ENCODE measurements at regions not wholly inside any gene's neighbourhood (a gene's known extent, or its start where the extent isn't known, plus 50 kb on each side); places are given as distances from the start of the nearest gene placed in this dataset.

DNA sequence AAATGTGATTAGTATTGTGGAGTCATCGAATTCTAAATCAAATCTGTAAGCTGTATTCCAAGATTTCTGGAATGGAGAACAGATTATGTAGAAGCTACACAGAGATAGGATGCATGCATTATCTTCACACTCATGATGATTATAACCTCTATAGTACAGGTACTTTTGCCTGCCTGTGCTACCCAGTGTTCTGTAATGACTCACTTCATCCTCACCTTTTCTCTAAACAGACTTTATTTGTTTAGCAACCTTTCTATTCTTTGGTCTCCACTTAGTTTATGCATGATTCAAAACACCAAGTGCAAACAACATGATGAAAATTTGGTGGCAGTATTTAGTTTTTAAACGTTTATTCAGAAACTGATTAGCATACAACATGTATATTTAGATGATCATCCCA lies 68.4 kb upstream of the PRPS1L1 start:
- TF ChIP-seq ZNF138 (CRISPR knock-in tag; conservative IDR thresholded peaks at IDR 0.05), result no peak
- TF ChIP-seq, protein P1, sequence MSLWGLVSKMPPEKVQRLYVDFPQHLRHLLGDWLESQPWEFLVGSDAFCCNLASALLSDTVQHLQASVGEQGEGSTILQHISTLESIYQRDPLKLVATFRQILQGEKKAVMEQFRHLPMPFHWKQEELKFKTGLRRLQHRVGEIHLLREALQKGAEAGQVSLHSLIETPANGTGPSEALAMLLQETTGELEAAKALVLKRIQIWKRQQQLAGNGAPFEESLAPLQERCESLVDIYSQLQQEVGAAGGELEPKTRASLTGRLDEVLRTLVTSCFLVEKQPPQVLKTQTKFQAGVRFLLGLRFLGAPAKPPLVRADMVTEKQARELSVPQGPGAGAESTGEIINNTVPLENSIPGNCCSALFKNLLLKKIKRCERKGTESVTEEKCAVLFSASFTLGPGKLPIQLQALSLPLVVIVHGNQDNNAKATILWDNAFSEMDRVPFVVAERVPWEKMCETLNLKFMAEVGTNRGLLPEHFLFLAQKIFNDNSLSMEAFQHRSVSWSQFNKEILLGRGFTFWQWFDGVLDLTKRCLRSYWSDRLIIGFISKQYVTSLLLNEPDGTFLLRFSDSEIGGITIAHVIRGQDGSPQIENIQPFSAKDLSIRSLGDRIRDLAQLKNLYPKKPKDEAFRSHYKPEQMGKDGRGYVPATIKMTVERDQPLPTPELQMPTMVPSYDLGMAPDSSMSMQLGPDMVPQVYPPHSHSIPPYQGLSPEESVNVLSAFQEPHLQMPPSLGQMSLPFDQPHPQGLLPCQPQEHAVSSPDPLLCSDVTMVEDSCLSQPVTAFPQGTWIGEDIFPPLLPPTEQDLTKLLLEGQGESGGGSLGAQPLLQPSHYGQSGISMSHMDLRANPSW (CRISPR knock-in tag; conservative IDR thresholded peaks at IDR 0.05; ENCODE audit: low read depth), result no peak
- TF ChIP-seq SMAD3 (CRISPR knock-in tag; IDR thresholded peaks at IDR 0.05; ENCODE audit: borderline replicate concordance), result no peak
- no peak for TF ChIP-seq TEAD4 (CRISPR knock-in tag; IDR thresholded peaks at IDR 0.05)
- TF ChIP-seq NFATC4 (CRISPR knock-in tag; IDR thresholded peaks at IDR 0.05), result no peak
- no peak for TF ChIP-seq ATF6 (CRISPR knock-in tag; IDR thresholded peaks at IDR 0.05)
- TF ChIP-seq, protein P2, sequence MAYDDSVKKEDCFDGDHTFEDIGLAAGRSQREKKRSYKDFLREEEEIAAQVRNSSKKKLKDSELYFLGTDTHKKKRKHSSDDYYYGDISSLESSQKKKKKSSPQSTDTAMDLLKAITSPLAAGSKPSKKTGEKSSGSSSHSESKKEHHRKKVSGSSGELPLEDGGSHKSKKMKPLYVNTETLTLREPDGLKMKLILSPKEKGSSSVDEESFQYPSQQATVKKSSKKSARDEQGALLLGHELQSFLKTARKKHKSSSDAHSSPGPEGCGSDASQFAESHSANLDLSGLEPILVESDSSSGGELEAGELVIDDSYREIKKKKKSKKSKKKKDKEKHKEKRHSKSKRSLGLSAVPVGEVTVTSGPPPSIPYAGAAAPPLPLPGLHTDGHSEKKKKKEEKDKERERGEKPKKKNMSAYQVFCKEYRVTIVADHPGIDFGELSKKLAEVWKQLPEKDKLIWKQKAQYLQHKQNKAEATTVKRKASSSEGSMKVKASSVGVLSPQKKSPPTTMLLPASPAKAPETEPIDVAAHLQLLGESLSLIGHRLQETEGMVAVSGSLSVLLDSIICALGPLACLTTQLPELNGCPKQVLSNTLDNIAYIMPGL (CRISPR knock-in tag; IDR thresholded peaks at IDR 0.05), result no peak
- no peak for DNase-seq (ENCODE audit: low spot score)

GRCh38 chr7:18102576-18102975 lies 74.9 kb upstream of the PRPS1L1 start:
- ChIA-PET POLR2A (no interaction called here), CTCF (no interaction called here)
- H3K27me3 Mint-ChIP-seq (ENCODE audit: low read depth), result no peaks in the 10 kb centered on the region
- H3K4me3 Mint-ChIP-seq, result no peak overlapping the region
- TF ChIP-seq, protein P3, sequence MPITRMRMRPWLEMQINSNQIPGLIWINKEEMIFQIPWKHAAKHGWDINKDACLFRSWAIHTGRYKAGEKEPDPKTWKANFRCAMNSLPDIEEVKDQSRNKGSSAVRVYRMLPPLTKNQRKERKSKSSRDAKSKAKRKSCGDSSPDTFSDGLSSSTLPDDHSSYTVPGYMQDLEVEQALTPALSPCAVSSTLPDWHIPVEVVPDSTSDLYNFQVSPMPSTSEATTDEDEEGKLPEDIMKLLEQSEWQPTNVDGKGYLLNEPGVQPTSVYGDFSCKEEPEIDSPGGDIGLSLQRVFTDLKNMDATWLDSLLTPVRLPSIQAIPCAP (CRISPR knock-in tag; IDR thresholded peaks at IDR 0.05), result no peak
- TF ChIP-seq, protein P2 (CRISPR knock-in tag; IDR thresholded peaks at IDR 0.05), result no peak
- TF ChIP-seq, protein P4, sequence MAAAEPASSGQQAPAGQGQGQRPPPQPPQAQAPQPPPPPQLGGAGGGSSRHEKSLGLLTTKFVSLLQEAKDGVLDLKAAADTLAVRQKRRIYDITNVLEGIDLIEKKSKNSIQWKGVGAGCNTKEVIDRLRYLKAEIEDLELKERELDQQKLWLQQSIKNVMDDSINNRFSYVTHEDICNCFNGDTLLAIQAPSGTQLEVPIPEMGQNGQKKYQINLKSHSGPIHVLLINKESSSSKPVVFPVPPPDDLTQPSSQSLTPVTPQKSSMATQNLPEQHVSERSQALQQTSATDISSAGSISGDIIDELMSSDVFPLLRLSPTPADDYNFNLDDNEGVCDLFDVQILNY (CRISPR knock-in tag; IDR thresholded peaks at IDR 0.05), result no peak
- TF ChIP-seq USF1 (CRISPR knock-in tag; IDR thresholded peaks at IDR 0.05) (no peak), ZNF263 (CRISPR knock-in tag; IDR thresholded peaks at IDR 0.05; ENCODE audit: low read depth) (no peak), FOXP1 (CRISPR knock-in tag; IDR thresholded peaks at IDR 0.05; ENCODE audit: borderline replicate concordance) (no peak), KAT7 (CRISPR knock-in tag; IDR thresholded peaks at IDR 0.05; ENCODE audit: borderline replicate concordance) (no peak), ZMAT4 (CRISPR knock-in tag; IDR thresholded peaks at IDR 0.05) (no peak), CBFB (CRISPR knock-in tag; IDR thresholded peaks at IDR 0.05; ENCODE audit: low read depth) (no peak)
- no peaks in the 10 kb centered on the region for H3K4me1 Mint-ChIP-seq
- H3K27ac Mint-ChIP-seq, result no peak overlapping the region
- DNase-seq (ENCODE audit: low spot score) (no peak), ATAC-seq (no peak)
- no peaks in the 10 kb centered on the region for H3K9me3 Mint-ChIP-seq
- H3K36me3 Mint-ChIP-seq, result no peaks in the 10 kb centered on the region

More for the DNA sequence above, 68.4 kb upstream of the PRPS1L1 start:
- Mint-ChIP-seq H3K36me3 (no peaks in the 10 kb centered on the region), H3K9me3 (no peaks in the 10 kb centered on the region), H3K4me3 (no peak overlapping the region), H3K27me3 (ENCODE audit: low read depth) (no peaks in the 10 kb centered on the region), H3K27ac (no peak overlapping the region), H3K4me1 (no peaks in the 10 kb centered on the region)
- ChIA-PET POLR2A (no interaction called here), CTCF (no interaction called here)
- no peak for ATAC-seq
